ENCODE measurements at regions not wholly inside any gene's neighbourhood (a gene's known extent, or its start where the extent isn't known, plus 50 kb on each side); places are given as distances from the start of the nearest gene placed in this dataset.
"Not testable (repeated sequence)": the region's sequence is repeated elsewhere in the genome, so short reads cannot be mapped to it uniquely, and the experiment has no call there.

- Histone ChIP-seq H3K27me3 (no peaks in the 10 kb centered on the region), H3K4me3 (no peak overlapping the region), H3K4me1 (no peaks in the 10 kb centered on the region), H3K36me3 (no peaks in the 10 kb centered on the region), H3K27ac (no peak overlapping the region), H3K9me3 (no peaks in the 10 kb centered on the region)
- intact Hi-C loops (cut with DNase I; ENCODE audit: low total_unique reads): no loop called here
- TF ChIP-seq CTCF (IDR thresholded peaks at IDR 0.05) (no peak), POLR2AphosphoS5 (IDR thresholded peaks at IDR 0.05) (no peak), EP300 (IDR thresholded peaks at IDR 0.05) (no peak), POLR2A (IDR thresholded peaks at IDR 0.05) (no peak)
- 56 to 83% (median 73%) methylated on average over 2 of the region's 2 CpGs for WGBS, 5 donors
- DNase-seq: no peak
Measured at GRCh38 chr4:164136180-164136616, 617.7 kb upstream of the SMIM31 start.

GRCh38 chr4:164138521-164138920, 615.4 kb upstream of the SMIM31 start:
- TF ChIP-seq EP300 (IDR thresholded peaks at IDR 0.05) (no peak), POLR2A (IDR thresholded peaks at IDR 0.05) (no peak), CTCF (IDR thresholded peaks at IDR 0.05) (no peak), POLR2AphosphoS5 (IDR thresholded peaks at IDR 0.05) (no peak)
- Histone ChIP-seq H3K27ac (no peak overlapping the region), H3K27me3 (no peaks in the 10 kb centered on the region), H3K4me3 (no peak overlapping the region), H3K9me3 (no peaks in the 10 kb centered on the region), H3K4me1 (no peaks in the 10 kb centered on the region), H3K36me3 (no peaks in the 10 kb centered on the region)
- intact Hi-C loops (cut with DNase I; ENCODE audit: low total_unique reads): no loop called here
- 84 to 91% (median 87%) methylated on average over 2 of the region's 2 CpGs for WGBS, 5 donors
- DNase-seq: no peak

GRCh38 chr4:164139291-164139690, 614.6 kb upstream of the SMIM31 start:
- H3K27me3 ChIP-seq: no peaks in the 10 kb centered on the region
- H3K4me3 ChIP-seq: no peak overlapping the region
- H3K9me3 ChIP-seq: no peaks in the 10 kb centered on the region
- H3K36me3 ChIP-seq: no peaks in the 10 kb centered on the region
- intact Hi-C loops (cut with DNase I; ENCODE audit: low total_unique reads): no loop called here
- DNase-seq: no peak
- TF ChIP-seq POLR2A (IDR thresholded peaks at IDR 0.05) (no peak), POLR2AphosphoS5 (IDR thresholded peaks at IDR 0.05) (no peak), CTCF (IDR thresholded peaks at IDR 0.05) (no peak), EP300 (IDR thresholded peaks at IDR 0.05) (no peak)
- no peak overlapping the region for H3K27ac ChIP-seq
- WGBS, 5 donors: 93 to 100% (median 100%) methylated on average over 1 of the region's 1 CpG
- H3K4me1 ChIP-seq: no peaks in the 10 kb centered on the region

- H3K27me3 ChIP-seq; H3K4me1 ChIP-seq; H3K27ac ChIP-seq; intact Hi-C loops (cut with DNase I; ENCODE audit: low total_unique reads); DNase-seq; H3K4me3 ChIP-seq; H3K9me3 ChIP-seq; H3K36me3 ChIP-seq: not testable (repeated sequence)
- 71 to 90% (median 77%) methylated on average over 15 to 20 of the region's 20 CpGs for WGBS, 5 donors
Measured at GRCh38 chr4:164141755-164142375, 612.1 kb upstream of the SMIM31 start.

GRCh38 chr4:164154416-164154815, 599.5 kb upstream of the SMIM31 start:
- intact Hi-C loops (cut with DNase I; ENCODE audit: low total_unique reads): no loop called here
- Histone ChIP-seq H3K9me3 (no peaks in the 10 kb centered on the region), H3K27ac (no peak overlapping the region), H3K4me1 (no peaks in the 10 kb centered on the region), H3K36me3 (no peaks in the 10 kb centered on the region), H3K4me3 (no peak overlapping the region), H3K27me3 (no peaks in the 10 kb centered on the region)
- DNase-seq: no peak
- TF ChIP-seq EP300 (IDR thresholded peaks at IDR 0.05): no peak
- TF ChIP-seq POLR2A (IDR thresholded peaks at IDR 0.05): no peak
- TF ChIP-seq CTCF (IDR thresholded peaks at IDR 0.05): no peak
- no peak for TF ChIP-seq POLR2AphosphoS5 (IDR thresholded peaks at IDR 0.05)
- WGBS, 5 donors: 72 to 82% (median 75%) methylated on average over 4 of the region's 4 CpGs

Measured in stomach (tissue), 8 donors.